Fibroblast of peridontal ligament (primary cell): ENCODE measurements at regions not wholly inside any gene's neighbourhood (a gene's known extent, or its start where the extent isn't known, plus 50 kb on each side); places are given as distances from the start of the nearest gene placed in this dataset.
"Not testable (repeated sequence)": the region's sequence is repeated elsewhere in the genome, so short reads cannot be mapped to it uniquely, and the experiment has no call there.

Source experiments
- DNase-seq: peaks from one replicate; pipeline ENCODE4 v3.0.0-alpha.2; 2010; ENCODE audit errors: extremely low read depth

GRCh38 chr7:142603870-142604448 lies 145.3 kb upstream of the PRSS1 start:
- DNase-seq = peak; percentile 77

GRCh38 chr7:142602756-142603155 lies 146.5 kb upstream of the PRSS1 start:
- no peak for DNase-seq

DNA sequence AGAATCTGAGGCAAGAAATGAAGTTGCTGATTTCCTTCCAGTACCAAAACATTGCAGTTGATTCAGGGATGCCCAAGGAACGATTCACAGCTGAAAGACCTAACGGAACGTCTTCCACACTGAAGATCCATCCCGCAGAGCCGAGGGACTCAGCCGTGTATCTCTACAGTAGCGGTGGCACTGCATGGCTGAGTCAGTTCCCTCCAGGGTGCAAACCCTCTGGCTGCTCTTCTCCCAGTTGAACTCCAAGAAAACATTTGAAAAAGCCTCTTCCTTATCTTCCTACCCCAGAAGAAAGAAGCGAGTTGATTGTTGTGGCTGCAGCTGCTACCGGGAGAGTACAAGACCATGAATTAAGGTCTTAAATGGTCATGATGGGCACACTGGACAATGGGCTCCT lies 147.1 kb upstream of the PRSS1 start:
- DNase-seq = no peak

DNA sequence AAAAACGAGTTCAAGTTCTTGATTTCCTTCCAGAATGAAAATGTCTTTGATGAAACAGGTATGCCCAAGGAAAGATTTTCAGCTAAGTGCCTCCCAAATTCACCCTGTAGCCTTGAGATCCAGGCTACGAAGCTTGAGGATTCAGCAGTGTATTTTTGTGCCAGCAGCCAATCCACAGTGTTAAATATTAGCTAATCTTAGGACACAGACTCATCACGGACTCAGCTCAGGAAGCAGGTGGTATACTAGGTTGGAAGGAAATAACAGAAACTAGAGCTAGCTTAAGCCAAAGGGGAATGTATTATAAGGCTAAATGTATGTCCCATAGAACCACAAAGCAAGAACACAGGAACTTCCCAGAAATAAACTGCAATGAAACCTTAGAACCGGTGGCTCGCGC lies 151.0 kb upstream of the PRSS1 start:
- no peak for DNase-seq

- no peak for DNase-seq
Observed at GRCh38 chr7:142597547-142597946, 151.7 kb upstream of the PRSS1 start.

DNA sequence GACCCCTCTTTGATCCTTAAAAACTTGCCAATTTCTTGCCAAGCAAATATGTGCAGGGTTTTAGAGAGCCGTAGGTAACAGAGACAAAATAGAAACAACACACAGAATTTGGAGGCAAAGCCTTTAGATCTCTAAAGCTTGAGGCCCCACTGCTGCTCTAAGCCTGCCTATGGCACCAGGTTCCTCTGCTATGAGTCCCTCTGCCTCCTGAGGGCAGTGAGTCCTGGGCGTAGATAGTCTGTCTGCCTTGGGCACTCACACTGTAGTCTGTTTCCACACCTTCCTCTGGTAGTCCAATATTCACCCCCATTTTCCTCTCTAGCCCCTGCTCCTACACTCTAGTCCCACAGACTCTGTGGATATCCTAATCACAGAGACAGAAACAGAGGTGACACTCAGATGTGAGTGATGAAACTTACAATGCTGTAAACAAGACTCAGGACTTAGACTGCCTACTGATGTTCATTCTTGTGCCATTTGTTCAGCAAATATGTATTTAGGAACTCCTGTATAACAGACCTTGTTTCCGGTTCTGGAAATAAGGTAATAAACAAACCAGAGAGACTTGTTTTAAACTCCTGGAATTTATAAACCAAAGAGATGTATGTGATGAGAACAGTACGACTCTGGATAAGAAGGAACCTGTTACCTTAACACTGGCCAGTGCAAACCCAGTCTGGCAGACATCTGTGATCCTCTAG lies 153.3 kb upstream of the PRSS1 start:
- no peak for DNase-seq

- DNase-seq = no peak
Observed at GRCh38 chr7:142594078-142594477, 155.2 kb upstream of the PRSS1 start.

DNA sequence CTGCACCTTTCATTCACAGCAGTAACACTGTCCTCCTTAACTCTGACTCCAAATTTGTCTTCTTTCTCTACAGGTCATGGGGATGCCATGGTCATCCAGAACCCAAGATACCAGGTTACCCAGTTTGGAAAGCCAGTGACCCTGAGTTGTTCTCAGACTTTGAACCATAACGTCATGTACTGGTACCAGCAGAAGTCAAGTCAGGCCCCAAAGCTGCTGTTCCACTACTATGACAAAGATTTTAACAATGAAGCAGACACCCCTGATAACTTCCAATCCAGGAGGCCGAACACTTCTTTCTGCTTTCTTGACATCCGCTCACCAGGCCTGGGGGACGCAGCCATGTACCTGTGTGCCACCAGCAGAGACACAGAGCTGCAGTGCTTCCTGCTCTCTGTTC lies 156.2 kb upstream of the PRSS1 start:
- DNase-seq = no peak

GRCh38 chr7:142592664-142593063 lies 156.6 kb upstream of the PRSS1 start:
- no peak for DNase-seq

DNA sequence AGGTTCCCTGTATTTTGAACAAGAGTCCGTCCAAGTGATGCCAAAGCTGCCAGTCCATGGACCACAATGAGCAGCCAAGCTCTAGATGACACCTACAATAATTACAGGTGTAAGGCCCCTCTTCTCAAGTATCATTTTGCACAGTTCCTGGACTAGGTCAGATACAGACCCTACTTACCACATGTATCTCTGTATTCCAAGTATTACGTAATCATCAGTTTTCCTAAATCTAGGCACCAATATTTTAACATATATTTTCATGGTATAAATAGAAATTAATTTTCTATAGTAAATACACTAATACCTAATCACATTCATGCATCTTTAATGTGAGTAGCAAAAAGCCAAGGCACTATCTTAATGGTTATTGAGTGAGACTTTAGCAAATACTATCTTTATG lies 157.0 kb upstream of the PRSS1 start:
- DNase-seq = no peak

GRCh38 chr7:142590830-142591457 lies 158.3 kb upstream of the PRSS1 start:
- no peak for DNase-seq

DNA sequence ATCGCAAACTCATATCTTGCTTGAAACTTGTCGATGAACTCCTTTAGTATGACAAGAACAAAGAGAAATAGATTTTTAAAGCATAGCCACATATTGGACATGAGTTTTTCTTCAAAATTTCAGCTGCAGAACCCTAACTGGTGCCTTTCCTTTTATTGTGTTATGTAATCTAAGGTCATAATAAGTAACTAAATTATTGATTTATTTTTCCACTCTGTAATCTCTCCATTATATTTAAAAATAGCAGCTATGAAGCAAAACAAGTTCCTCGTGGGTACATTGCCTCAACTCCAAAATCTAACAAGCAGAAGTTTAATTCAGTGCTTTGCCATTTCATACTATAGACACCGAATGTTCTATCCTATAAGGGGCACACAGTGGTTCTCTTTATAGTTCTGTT lies 159.2 kb upstream of the PRSS1 start:
- DNase-seq = no peak

GRCh38 chr7:142587578-142588191 lies 161.6 kb upstream of the PRSS1 start:
- peak; percentile 73 for DNase-seq

- DNase-seq = no peak
Observed at GRCh38 chr7:142586611-142587010, 162.7 kb upstream of the PRSS1 start.

DNA sequence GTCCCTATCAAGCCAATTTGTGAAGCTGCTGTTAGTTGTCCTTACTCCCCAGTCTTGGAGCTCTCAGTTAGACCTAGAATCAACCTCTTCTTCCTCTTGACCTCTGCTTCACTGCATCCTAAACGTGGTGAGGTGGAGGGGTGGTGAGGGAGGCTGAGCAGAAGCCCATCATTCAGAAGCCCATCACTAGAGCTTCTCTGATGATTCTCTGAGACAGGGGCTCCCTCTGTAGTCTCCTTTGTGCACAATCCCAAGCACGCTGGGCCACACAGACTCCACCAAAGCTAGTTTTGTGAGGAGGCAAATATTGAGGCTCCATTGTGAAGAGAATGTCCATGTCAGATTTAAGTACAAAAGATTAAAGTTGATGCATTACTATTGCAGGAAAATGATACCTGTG lies 163.8 kb upstream of the PRSS1 start:
- DNase-seq = no peak

DNA sequence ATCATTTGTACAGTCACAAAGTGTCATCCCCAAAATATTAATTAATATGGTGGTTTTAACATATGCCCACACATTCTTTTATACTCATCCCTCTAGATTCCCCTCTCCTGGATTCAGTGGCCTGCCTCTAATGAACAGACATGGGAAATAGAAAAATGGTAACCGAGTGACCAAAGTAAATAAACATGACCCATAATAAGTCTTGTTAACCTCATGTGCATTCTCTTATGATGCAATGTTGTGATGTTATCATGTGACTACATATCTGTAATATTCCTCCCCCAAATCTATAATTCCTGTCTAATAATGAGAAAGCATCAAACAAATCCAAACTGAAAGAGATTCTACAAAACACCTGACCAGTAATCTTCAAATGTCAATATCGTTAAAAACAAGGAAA lies 164.5 kb upstream of the PRSS1 start:
- DNase-seq = no peak

DNA sequence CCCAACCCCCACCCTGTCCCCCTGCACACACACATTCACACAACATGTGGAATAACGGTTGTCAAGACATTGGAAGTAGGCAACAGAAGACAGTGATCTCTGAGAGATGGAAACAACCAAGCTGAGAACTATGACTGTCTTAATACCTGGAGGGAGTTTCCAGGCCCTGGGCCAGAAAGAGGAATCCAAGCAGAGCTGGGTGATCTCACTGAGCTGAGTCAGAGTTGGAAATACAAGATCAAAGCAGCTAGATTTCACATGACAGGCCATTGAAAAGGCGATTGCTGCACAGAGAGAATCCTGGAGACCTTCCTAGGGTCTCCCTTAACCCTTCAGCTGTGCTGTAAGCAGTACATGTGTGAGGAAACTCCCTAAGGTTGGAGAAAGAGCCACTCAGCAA lies 165.8 kb upstream of the PRSS1 start:
- DNase-seq = peak; percentile 68

- no peak for DNase-seq
Observed at GRCh38 chr7:142582351-142582750, 166.9 kb upstream of the PRSS1 start.

GRCh38 chr7:142581341-142581740 lies 167.9 kb upstream of the PRSS1 start:
- no peak for DNase-seq

- DNase-seq = no peak
Observed at GRCh38 chr7:142579946-142580345, 169.3 kb upstream of the PRSS1 start.

GRCh38 chr7:142575351-142575750 lies 173.9 kb upstream of the PRSS1 start:
- DNase-seq = not testable (repeated sequence)

GRCh38 chr7:142571581-142571980 lies 177.7 kb upstream of the PRSS1 start:
- DNase-seq = peak; percentile 61

GRCh38 chr7:142569851-142570250 lies 179.4 kb upstream of the PRSS1 start:
- no peak for DNase-seq
